Glutamatergic neuron (in vitro differentiated cells): ENCODE measurements at regions not wholly inside any gene's neighbourhood (a gene's known extent, or its start where the extent isn't known, plus 50 kb on each side); places are given as distances from the start of the nearest gene placed in this dataset.

Experiments used
- DNase-seq: peaks from one replicate; pipeline ENCODE4 v3.0.0; 2022
- H3K27ac Mint-ChIP-seq: one replicate; pipeline ENCODE4 v1.8.0; 2020; ENCODE audit warnings: mild to moderate bottlenecking, mixed read lengths, inconsistent platforms; ENCODE audit not compliant: unreplicated experiment
- H3K27me3 Mint-ChIP-seq: one replicate; pipeline ENCODE4 v1.8.0; 2020; ENCODE audit warnings: mild to moderate bottlenecking, moderate library complexity, mixed read lengths, inconsistent platforms; ENCODE audit not compliant: unreplicated experiment
- H3K36me3 Mint-ChIP-seq: one replicate; pipeline ENCODE4 v1.8.0; 2020; ENCODE audit warnings: mild to moderate bottlenecking, mixed read lengths, inconsistent platforms; ENCODE audit not compliant: unreplicated experiment
- H3K4me1 Mint-ChIP-seq: one replicate; pipeline ENCODE4 v1.8.0; 2020; ENCODE audit warnings: mild to moderate bottlenecking, low read depth, mixed read lengths, inconsistent platforms; ENCODE audit not compliant: unreplicated experiment
- H3K4me3 Mint-ChIP-seq: one replicate; pipeline ENCODE4 v1.8.0; 2020; ENCODE audit warnings: mild to moderate bottlenecking, mixed read lengths, inconsistent platforms; ENCODE audit not compliant: unreplicated experiment
- H3K9me3 Mint-ChIP-seq: one replicate; pipeline ENCODE4 v1.8.0; 2020; ENCODE audit warnings: mild to moderate bottlenecking, moderate library complexity, mixed read lengths, inconsistent platforms; ENCODE audit not compliant: unreplicated experiment
- TF ChIP-seq, protein P1 (sequence below): fragments of 200-600 bp; sonication (generic); IDR thresholded peaks from one replicate; pipeline ENCODE4 v1.5.0; 2021; ENCODE audit not compliant: partially characterized antibody, unreplicated experiment

DNA sequence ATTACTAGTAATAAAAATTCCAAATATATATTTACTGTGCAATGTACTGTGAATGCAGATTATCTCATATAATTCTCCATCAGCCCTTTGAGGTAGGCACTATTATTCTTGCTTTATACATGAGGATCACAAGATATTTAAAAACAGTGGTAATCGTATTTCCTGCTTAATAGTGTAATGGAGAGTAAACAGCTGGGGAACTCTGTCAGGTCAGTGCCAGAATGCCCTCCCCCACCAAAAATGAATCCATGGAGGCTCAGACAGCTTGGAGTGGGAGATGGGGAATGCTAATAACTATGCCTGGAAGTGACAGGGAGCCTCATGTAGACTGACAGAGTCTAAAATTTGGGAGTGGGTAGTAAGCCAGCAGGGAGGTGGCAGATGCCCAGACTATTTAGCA is 153.6 kb downstream of the PAH start:
- H3K4me1 Mint-ChIP-seq: peaks cover 9% of the 10 kb centered on the region
- no peak for DNase-seq
- no peak overlapping the region for H3K4me3 Mint-ChIP-seq
- H3K36me3 Mint-ChIP-seq: no peaks in the 10 kb centered on the region
- peaks cover 2% of the 10 kb centered on the region for H3K9me3 Mint-ChIP-seq
- H3K27ac Mint-ChIP-seq: no peak overlapping the region
- TF ChIP-seq, protein P1, sequence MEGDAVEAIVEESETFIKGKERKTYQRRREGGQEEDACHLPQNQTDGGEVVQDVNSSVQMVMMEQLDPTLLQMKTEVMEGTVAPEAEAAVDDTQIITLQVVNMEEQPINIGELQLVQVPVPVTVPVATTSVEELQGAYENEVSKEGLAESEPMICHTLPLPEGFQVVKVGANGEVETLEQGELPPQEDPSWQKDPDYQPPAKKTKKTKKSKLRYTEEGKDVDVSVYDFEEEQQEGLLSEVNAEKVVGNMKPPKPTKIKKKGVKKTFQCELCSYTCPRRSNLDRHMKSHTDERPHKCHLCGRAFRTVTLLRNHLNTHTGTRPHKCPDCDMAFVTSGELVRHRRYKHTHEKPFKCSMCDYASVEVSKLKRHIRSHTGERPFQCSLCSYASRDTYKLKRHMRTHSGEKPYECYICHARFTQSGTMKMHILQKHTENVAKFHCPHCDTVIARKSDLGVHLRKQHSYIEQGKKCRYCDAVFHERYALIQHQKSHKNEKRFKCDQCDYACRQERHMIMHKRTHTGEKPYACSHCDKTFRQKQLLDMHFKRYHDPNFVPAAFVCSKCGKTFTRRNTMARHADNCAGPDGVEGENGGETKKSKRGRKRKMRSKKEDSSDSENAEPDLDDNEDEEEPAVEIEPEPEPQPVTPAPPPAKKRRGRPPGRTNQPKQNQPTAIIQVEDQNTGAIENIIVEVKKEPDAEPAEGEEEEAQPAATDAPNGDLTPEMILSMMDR: no peak
- H3K27me3 Mint-ChIP-seq: peaks cover 4% of the 10 kb centered on the region

DNA sequence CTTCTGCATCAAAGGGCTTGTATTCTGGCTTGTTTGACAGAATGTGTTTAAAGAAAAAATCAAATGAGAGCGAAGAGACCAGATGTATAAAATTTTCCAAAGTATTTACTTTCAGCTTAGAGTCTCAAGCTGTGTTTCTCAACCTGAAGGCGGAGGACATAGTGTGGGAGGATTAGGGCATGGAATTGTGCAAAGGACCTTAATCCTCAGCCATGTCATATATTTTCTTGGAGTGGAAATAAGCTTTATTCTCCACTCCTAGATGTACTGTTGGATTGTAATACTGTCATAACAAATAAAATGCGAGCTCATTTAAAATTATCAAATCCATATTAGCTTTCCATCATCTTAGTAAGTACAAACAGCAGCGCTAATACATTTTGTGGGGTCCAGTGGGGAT is 154.0 kb downstream of the PAH start:
- H3K36me3 Mint-ChIP-seq: no peaks in the 10 kb centered on the region
- peaks cover 9% of the 10 kb centered on the region for H3K4me1 Mint-ChIP-seq
- no peak overlapping the region for H3K4me3 Mint-ChIP-seq
- no peak overlapping the region for H3K27ac Mint-ChIP-seq
- peaks cover 4% of the 10 kb centered on the region for H3K27me3 Mint-ChIP-seq
- TF ChIP-seq, protein P1: no peak
- no peak for DNase-seq
- peaks cover 2% of the 10 kb centered on the region for H3K9me3 Mint-ChIP-seq

DNA sequence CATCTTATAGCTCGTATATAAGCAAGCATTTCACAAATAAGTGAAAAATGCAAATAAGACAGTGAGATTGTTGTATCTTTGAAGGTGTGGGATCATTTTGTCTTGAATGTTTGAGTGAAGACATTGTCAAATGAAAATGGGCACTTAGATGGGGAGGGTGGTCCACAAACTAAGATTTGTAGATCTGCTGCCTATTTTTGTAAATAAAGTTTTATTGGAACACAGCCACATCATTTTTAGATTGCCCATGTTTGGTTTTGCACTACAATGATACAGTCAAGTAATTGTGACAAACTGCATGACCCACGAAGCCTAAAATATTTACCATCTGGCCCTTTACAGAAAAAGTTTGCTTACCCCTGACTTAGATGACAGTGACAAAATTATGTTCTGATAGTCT is 156.7 kb downstream of the PAH start:
- Mint-ChIP-seq H3K27ac (no peak overlapping the region), H3K4me1 (peaks cover 6% of the 10 kb centered on the region), H3K9me3 (peaks cover 2% of the 10 kb centered on the region), H3K27me3 (peaks cover 4% of the 10 kb centered on the region), H3K4me3 (no peak overlapping the region), H3K36me3 (peaks cover 6% of the 10 kb centered on the region)
- TF ChIP-seq, protein P1: no peak
- DNase-seq: no peak

DNA sequence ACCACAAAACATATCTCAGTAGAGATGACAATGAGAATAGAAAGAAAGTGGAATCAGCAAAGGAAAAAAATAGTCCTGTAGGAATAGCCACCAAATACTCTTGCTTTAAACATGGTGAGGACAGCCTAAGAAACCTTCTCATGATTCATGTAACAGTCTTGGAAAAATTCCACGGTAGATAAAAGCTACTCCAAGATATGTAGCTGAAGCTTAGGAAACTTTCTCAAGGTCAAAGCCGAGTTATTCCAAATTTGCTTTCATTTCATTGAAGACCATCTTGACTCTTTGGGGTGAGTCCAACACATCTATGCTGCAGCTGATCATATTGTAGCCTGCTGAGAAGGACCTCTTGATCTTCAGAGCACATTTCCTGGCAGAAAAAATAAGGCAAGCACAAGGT is 157.6 kb downstream of the PAH start:
- Mint-ChIP-seq H3K27me3 (peaks cover 4% of the 10 kb centered on the region), H3K27ac (no peak overlapping the region), H3K4me3 (no peak overlapping the region), H3K36me3 (peaks cover 6% of the 10 kb centered on the region), H3K9me3 (peaks cover 2% of the 10 kb centered on the region), H3K4me1 (peaks cover 6% of the 10 kb centered on the region)
- DNase-seq: no peak
- TF ChIP-seq, protein P1: no peak

DNA sequence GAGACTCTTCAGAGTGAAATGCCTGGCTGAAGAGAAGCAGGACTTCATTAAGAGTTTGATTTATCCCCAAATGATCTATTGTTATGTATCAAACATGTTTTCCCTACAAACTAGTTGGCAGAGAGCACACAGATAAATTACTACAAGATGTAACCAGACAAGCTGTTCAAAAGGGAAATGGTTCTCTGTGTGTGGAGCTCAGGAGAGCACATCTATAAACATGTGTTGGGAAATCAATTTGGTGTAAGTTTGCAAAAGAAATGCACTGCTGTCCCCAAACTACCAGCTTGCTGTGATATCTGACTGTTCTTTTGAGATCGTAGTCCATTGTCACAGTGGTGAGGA is 159.2 kb downstream of the PAH start:
- H3K4me1 Mint-ChIP-seq: no peaks in the 10 kb centered on the region
- H3K9me3 Mint-ChIP-seq: no peaks in the 10 kb centered on the region
- no peaks in the 10 kb centered on the region for H3K27me3 Mint-ChIP-seq
- H3K36me3 Mint-ChIP-seq: peaks cover 6% of the 10 kb centered on the region
- TF ChIP-seq, protein P1: no peak
- H3K27ac Mint-ChIP-seq: no peak overlapping the region
- DNase-seq: no peak
- H3K4me3 Mint-ChIP-seq: no peak overlapping the region
